Activated B cell treated with CpG ODN at 0.5 μM for 24 hours (primary cell): ENCODE measurements at regions not wholly inside any gene's neighbourhood (a gene's known extent, or its start where the extent isn't known, plus 50 kb on each side); places are given as distances from the start of the nearest gene placed in this dataset.
"Not testable (repeated sequence)": the region's sequence is repeated elsewhere in the genome, so short reads cannot be mapped to it uniquely, and the experiment has no call there.

Experiments
- ATAC-seq: fragments of 200-7000 bp; cut with Tn5 transposase; one replicate; pipeline ENCODE4 v1.10.0; 2021; ENCODE audit warnings: low read depth, mild to moderate bottlenecking, moderate library complexity
- CTCF ChIA-PET: fragments of 350-600 bp; sonication (Branson Sonifier 250); formaldehyde crosslinking; loops from one replicate; lab custom pipeline; 2021; ENCODE audit warnings: antibody characterized with exemption; lab: Charles Lee
- POLR2A ChIA-PET: fragments of 350-600 bp; sonication (Branson Sonifier 250); formaldehyde crosslinking; loops from one replicate; lab custom pipeline; 2021; ENCODE audit warnings: antibody characterized with exemption; lab: Charles Lee
- DNase-seq: peaks from one replicate; pipeline ENCODE4 v3.0.0; 2022
- H3K27ac Mint-ChIP-seq: one replicate; pipeline ENCODE4 v1.8.0; 2020; ENCODE audit warnings: mixed read lengths
- H3K27me3 Mint-ChIP-seq: one replicate; pipeline ENCODE4 v1.8.0; 2021; ENCODE audit warnings: mixed read lengths
- H3K36me3 Mint-ChIP-seq: one replicate; pipeline ENCODE4 v1.8.0; 2021; ENCODE audit warnings: low read depth, mixed read lengths
- H3K4me1 Mint-ChIP-seq: one replicate; pipeline ENCODE4 v1.8.0; 2021; ENCODE audit warnings: mixed read lengths
- H3K4me3 Mint-ChIP-seq: one replicate; pipeline ENCODE4 v1.8.0; 2020; ENCODE audit warnings: mild to moderate bottlenecking, mixed read lengths
- H3K9me3 Mint-ChIP-seq: one replicate; pipeline ENCODE4 v1.8.0; 2020; ENCODE audit warnings: mixed read lengths
- CTCF ChIP-seq: fragments of 200-600 bp; IDR thresholded peaks from one replicate; pipeline ENCODE4 v1.8.0; 2022; ENCODE audit warnings: antibody characterized with exemption, mild to moderate bottlenecking
- intact Hi-C: fragments of 100-400 bp; cut with micrococcal nuclease; formaldehyde crosslinking; loops from one replicate; pipeline ENCODE4 v1.15.1; 2024

- no peaks in the 10 kb centered on the region for H3K36me3 Mint-ChIP-seq
- H3K27ac Mint-ChIP-seq: no peak overlapping the region
Measured at GRCh38 chr9:94479757-94480156, 75.1 kb upstream of the PCAT7 start.

GRCh38 chr9:94480205-94480604 lies 74.7 kb upstream of the PCAT7 start:
- Mint-ChIP-seq H3K9me3 (peaks cover 2% of the 10 kb centered on the region), H3K4me3 (no peak overlapping the region), H3K4me1 (no peaks in the 10 kb centered on the region), H3K36me3 (no peaks in the 10 kb centered on the region), H3K27me3 (peaks cover 5% of the 10 kb centered on the region), H3K27ac (no peak overlapping the region)
- ChIA-PET CTCF (no interaction called here), POLR2A (no interaction called here)
- intact Hi-C loops: no loop called here
- no peak for ATAC-seq
- TF ChIP-seq CTCF: no peak
- no peak for DNase-seq

More at GRCh38 chr9:94479757-94480156, 75.1 kb upstream of the PCAT7 start:
- Mint-ChIP-seq H3K4me3 (no peak overlapping the region), H3K4me1 (no peaks in the 10 kb centered on the region), H3K27me3 (peaks cover 5% of the 10 kb centered on the region), H3K9me3 (peaks cover under 1% of the 10 kb centered on the region)
- ChIA-PET CTCF (no interaction called here), POLR2A (no interaction called here)
- no peak for ATAC-seq
- intact Hi-C loops: no loop called here
- TF ChIP-seq CTCF: no peak
- DNase-seq: no peak

GRCh38 chr9:94482110-94482509 lies 72.8 kb upstream of the PCAT7 start:
- H3K4me3 Mint-ChIP-seq: no peak overlapping the region
- peaks cover 2% of the 10 kb centered on the region for H3K9me3 Mint-ChIP-seq
- POLR2A ChIA-PET: no interaction called here
- intact Hi-C loops: no loop called here
- no peak overlapping the region for H3K27ac Mint-ChIP-seq
- H3K36me3 Mint-ChIP-seq: no peaks in the 10 kb centered on the region
- no peak for DNase-seq
- no peaks in the 10 kb centered on the region for H3K4me1 Mint-ChIP-seq
- no peak for TF ChIP-seq CTCF
- ATAC-seq: no peak
- CTCF ChIA-PET: no interaction called here
- H3K27me3 Mint-ChIP-seq: no peaks in the 10 kb centered on the region

GRCh38 chr9:94490465-94490864 lies 64.4 kb upstream of the PCAT7 start:
- no peaks in the 10 kb centered on the region for H3K9me3 Mint-ChIP-seq
- intact Hi-C loops: no loop called here
- H3K36me3 Mint-ChIP-seq: no peaks in the 10 kb centered on the region
- TF ChIP-seq CTCF: no peak
- ChIA-PET CTCF (interaction anchor here (0.6 kb wide), 1 partner anchor 179 kb away, joined by 4 read pairs; no protein-coding TSS in a partner anchor), POLR2A (no interaction called here)
- DNase-seq (no peak), ATAC-seq (no peak)
- H3K4me1 Mint-ChIP-seq: no peaks in the 10 kb centered on the region
- H3K27ac Mint-ChIP-seq: no peak overlapping the region
- peaks cover 10% of the 10 kb centered on the region for H3K27me3 Mint-ChIP-seq
- H3K4me3 Mint-ChIP-seq: no peak overlapping the region

GRCh38 chr9:94492125-94492524 lies 62.8 kb upstream of the PCAT7 start:
- POLR2A ChIA-PET, H3K4me1 Mint-ChIP-seq, H3K36me3 Mint-ChIP-seq, H3K9me3 Mint-ChIP-seq, DNase-seq, intact Hi-C loops, H3K27ac Mint-ChIP-seq, CTCF ChIA-PET, ATAC-seq, H3K4me3 Mint-ChIP-seq: not testable (repeated sequence)
- peaks cover 12% of the 10 kb centered on the region for H3K27me3 Mint-ChIP-seq
